NCI-H446 (cell line): ENCODE measurements at regions not wholly inside any gene's neighbourhood (a gene's known extent, or its start where the extent isn't known, plus 50 kb on each side); places are given as distances from the start of the nearest gene placed in this dataset.
A peak's percentile ranks its signal among the peaks of the same experiment; 100 is the strongest.
"Not testable (repeated sequence)": the region's sequence is repeated elsewhere in the genome, so short reads cannot be mapped to it uniquely, and the experiment has no call there.

Experiments used
- DNase-seq, 2 experiments: peaks; one replicate each; lab custom pipeline; 2025; lab: John Stamatoyannopoulos, UW

- DNase-seq: no peak
Observed at GRCh38 chrX:3550871-3551270, 162.6 kb downstream of the PRKX start.

GRCh38 chrX:3550160-3550751 is 163.2 kb downstream of the PRKX start:
- no peak for DNase-seq

DNA sequence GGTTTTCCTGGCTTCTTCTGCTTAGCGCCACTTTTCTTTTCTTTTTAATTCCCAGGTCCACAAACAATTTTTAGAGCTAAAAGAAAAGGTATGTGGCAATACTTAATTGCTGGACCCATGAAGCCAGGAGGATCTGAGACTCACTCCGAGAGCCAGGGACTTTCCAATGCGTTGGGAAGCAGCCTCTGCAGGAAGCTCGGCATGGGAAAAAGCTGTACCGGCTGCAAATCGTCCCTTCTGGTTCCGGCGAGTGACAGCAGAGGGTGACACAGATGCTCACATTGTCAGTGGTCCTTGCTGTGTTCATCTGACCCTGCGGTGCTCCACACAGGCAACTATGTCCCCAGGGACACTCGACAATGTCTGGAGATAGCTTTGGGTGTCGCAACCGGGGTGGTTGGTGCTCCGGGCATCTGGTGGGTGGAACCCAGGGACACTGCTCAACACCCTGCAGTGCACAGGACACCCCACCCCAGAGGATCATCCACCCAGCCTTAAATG is 164.0 kb downstream of the PRKX start:
- DNase-seq: no peak

- peak; percentile 0 to 66 for DNase-seq
Observed at GRCh38 chrX:3548765-3549391, 164.6 kb downstream of the PRKX start.

GRCh38 chrX:3545901-3546300 is 167.5 kb downstream of the PRKX start:
- peak in 1 of 2 experiments; percentile 7 for DNase-seq

GRCh38 chrX:3541336-3541735 is 172.1 kb downstream of the PRKX start:
- DNase-seq: no peak

DNA sequence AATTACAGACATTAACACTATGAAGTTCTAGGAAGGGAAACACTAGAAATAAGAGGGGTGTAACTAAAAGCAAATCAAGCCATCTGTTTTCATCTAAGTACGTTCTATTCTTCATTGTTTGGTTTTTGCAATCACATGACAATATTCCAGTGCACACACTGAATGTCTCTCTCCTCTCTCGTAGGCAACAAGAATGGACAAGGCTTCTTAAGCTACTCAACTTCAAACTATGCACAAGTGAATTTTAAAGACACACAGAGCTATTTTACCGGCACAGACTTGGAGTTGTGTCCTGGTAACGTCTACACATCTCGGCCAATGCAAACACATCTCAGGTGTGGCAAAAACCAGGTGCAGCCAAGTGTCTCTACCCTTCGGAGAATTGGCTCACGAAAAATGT is 173.3 kb downstream of the PRKX start:
- no peak for DNase-seq

DNA sequence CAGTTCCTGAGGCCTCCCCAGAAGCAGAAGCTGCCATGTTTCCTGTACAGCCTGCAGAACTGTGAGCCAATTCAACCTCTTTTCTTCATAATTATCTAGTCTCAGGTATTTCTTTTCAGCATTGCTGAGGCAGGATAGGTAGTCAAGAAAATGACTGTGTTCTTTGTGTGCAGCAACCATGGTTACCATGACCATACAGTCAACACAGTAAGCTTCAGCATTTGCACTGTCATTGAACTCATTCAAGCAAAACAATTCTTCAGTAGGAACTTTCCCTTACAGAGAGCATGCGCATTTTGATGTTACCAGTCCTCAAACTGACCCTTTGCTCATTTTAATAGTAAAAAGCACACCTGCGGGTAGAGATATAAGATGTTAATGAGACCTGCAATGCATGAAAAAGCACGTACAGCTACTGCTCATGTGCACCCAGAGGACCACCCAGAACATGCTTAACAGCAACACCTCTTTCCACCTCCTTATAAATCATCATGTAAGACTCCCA is 180.8 kb downstream of the PRKX start:
- DNase-seq: no peak

DNA sequence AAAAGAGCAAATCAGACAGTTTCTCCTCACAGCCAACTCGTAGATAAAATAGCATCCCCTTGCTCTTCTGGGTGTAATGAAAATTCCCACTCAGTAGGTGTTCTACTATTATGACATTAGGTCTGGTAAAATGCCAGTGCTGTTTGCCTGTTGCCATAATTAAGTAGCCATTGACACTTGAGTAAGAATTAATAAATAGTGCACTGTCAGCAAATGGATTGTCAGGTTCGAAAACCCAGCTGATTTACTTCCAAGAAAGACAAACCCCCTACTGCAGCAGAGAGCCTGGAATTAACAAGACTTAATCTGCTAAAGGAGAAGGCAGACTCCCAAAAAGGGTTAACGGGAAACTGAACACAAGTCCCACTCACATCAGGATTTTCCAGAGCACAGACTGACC is 182.0 kb downstream of the PRKX start:
- DNase-seq: not testable (repeated sequence)

DNA sequence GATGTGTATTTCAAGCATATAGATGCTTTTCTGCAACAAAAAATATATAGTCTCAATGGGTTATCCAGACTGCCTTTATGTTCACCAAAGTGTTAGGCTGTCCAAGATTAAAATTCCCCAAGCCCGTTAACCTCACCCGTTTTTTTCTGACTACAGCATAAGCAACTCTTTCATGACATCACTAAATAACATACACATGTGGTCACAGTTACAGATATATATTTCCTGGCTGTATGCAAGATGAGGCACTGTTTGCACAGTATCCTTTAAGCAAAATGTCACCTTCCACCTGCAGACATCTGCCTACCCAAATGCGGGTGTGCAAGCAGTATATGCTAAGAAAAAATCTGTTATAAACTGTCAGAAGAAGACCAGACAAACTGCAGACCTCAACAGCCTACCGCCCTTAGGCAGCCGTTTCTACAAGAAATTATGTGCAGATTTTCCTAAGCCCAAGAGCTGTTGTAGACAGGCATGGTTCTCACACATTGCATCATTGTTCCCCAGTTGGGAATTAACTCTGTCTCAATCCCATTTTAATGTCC is 183.1 kb upstream of the MXRA5 start:
- DNase-seq: no peak

DNA sequence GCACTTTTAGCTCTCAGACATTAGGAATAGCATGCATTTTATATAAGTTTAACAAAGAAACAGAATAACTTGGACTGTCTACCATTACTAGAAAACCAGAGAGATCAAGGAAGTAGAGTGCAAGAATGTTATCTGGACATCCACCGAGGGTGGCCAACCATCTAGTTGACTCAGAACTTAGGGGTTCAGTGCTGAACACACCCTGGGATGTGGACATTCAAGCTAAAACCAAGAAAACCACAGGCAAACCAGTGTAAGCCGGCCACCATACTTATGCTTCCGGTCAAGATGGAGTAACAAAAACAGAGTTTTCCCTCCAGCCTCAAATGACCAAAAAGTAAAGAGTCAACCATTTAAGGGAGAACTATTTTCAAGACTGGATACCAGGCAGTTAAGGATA is 181.4 kb upstream of the MXRA5 start:
- no peak for DNase-seq

DNA sequence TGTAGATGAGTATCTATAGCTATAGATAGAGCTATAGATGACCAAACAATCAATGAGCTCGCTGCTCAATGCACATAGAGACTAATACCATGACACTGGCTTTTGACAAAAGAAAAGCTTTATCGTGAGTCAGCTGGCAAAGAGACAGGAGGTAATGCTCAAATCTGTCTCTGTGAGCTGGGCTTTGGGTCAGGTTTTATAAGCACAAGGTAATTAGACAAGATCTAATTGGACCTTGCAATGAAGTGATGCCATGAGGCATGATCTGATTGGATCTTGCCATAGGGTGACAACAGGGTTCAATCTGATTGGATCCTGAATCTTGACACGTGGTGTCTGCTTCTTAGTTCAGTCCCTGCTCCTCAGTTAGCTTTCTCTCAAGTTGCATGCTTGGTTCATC is 180.7 kb upstream of the MXRA5 start:
- DNase-seq: no peak

GRCh38 chrX:3526731-3527130 is 180.3 kb upstream of the MXRA5 start:
- no peak for DNase-seq

- DNase-seq: no peak
Observed at GRCh38 chrX:3526071-3526470, 179.6 kb upstream of the MXRA5 start.

GRCh38 chrX:3522101-3522650 is 175.7 kb upstream of the MXRA5 start:
- DNase-seq: no peak

- DNase-seq: no peak
Observed at GRCh38 chrX:3521396-3521795, 174.9 kb upstream of the MXRA5 start.

- no peak for DNase-seq
Observed at GRCh38 chrX:3520982-3521381, 174.5 kb upstream of the MXRA5 start.

DNA sequence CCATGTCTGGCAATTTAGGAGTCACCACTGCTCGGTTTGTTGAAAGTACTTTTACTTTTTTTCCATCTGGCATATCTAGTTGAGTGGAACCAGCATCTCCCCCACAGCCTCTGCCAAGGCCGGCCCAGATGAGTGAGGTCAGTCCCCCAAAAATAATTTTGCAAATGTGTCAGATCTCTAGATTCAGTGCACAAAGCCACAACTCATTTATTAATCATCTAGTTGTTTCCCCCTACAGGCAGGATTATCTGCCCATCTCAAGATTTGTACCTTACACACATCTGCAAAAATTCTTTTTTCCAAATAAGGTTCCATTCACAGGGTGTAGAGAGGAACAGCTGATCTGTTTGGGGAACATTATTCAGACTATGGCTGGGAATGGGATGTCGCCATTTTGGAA is 174.0 kb upstream of the MXRA5 start:
- no peak for DNase-seq

GRCh38 chrX:3519384-3519783 is 172.9 kb upstream of the MXRA5 start:
- not testable (repeated sequence) for DNase-seq

- DNase-seq: no peak
Observed at GRCh38 chrX:3518870-3519269, 172.4 kb upstream of the MXRA5 start.

DNA sequence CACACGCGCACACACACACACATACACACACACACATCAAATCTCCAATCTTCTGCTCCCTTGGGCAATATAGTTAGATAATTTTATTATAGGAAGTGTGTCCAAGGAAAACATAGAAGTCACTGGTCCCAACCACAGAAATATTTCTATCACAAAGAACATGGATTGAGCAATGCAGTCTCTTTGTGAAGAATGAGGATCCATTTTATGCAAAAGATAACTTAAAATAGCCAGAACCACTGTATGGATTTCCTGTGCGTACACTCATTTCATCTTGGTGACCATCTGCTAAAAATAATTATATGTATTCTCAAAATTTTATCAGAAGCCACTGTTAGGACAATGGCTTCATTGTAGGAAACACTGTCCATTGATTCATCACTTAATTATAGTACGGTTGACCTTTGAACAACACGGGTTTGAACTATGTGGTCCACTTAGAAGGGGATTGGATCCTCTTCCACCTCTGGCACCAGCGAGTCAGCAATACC is 169.6 kb upstream of the MXRA5 start:
- no peak for DNase-seq

DNA sequence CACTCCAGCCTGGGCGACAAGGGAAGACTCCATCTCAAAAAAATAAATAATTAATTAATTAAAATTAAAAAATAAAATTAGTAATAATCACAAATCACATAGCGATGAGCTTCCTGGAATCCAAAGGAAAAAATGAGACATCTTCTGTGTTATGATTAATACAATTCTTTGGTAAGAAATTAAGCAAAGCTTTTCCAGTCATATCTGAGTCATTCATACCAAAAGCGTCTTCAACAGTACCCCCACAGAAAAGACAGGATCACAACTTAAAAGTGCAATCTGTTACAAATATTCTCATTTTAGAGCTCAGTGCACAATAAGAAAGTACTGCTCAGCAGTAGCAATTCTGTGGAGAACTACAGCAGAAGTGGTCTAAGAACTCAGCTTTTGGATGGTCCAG is 168.5 kb upstream of the MXRA5 start:
- DNase-seq: no peak

- DNase-seq: not testable (repeated sequence)
Observed at GRCh38 chrX:3512150-3512549, 165.7 kb upstream of the MXRA5 start.
